ENCODE measurements at regions not wholly inside any gene's neighbourhood (a gene's known extent, or its start where the extent isn't known, plus 50 kb on each side); places are given as distances from the start of the nearest gene placed in this dataset.

- FAIRE-seq (no peak), DNase-seq (ENCODE audit: low read depth) (no peak)
- Histone ChIP-seq H3K79me2 (ENCODE audit: insufficient read depth, low read length) (no peaks in the 10 kb centered on the region), H3K4me2 (ENCODE audit: low read length) (no peak overlapping the region), H3K9me3 (ENCODE audit: insufficient read depth, low read depth, low read length) (no peaks in the 10 kb centered on the region), H3K4me1 (ENCODE audit: insufficient read depth, low read length) (no peaks in the 10 kb centered on the region), H3K9ac (ENCODE audit: low read length) (no peak overlapping the region), H3K27ac (ENCODE audit: low read depth, low read length) (no peak overlapping the region), H4K20me1 (ENCODE audit: insufficient read depth, low read length) (no peaks in the 10 kb centered on the region), H2AFZ (ENCODE audit: low read depth, low read length) (no peak overlapping the region), H3K36me3 (ENCODE audit: insufficient read depth, low read length) (no peaks in the 10 kb centered on the region), H3K27me3 (ENCODE audit: insufficient read depth, low read length) (no peaks in the 10 kb centered on the region), H3K4me3 (ENCODE audit: insufficient read depth, low read depth, low read length) (no peak overlapping the region)
- TF ChIP-seq CTCF (IDR thresholded peaks at IDR 0.05; ENCODE audit: insufficient read depth, low read depth, low read length) (no peak), EZH2 (IDR thresholded peaks at IDR 0.05; ENCODE audit: insufficient read depth, low read length) (no peak)
- H3K9me3 Mint-ChIP-seq (ENCODE audit: unreplicated experiment), result no peaks in the 10 kb centered on the region
- H3K4me3 Mint-ChIP-seq (ENCODE audit: unreplicated experiment), result no peak overlapping the region
- no peaks in the 10 kb centered on the region for H3K4me1 Mint-ChIP-seq (ENCODE audit: low read depth, unreplicated experiment)
- H3K27me3 Mint-ChIP-seq (ENCODE audit: low read depth, unreplicated experiment), result peaks cover 4% of the 10 kb centered on the region
- H3K36me3 Mint-ChIP-seq (ENCODE audit: low read depth, unreplicated experiment), result no peaks in the 10 kb centered on the region
- no peak overlapping the region for H3K27ac Mint-ChIP-seq (ENCODE audit: unreplicated experiment)
These were observed 318.2 kb upstream of the SEMA6D start for GRCh38 chr15:47399100-47399499.

GRCh38 chr15:47400603-47401002, 316.7 kb upstream of the SEMA6D start:
- H3K9me3 Mint-ChIP-seq (ENCODE audit: unreplicated experiment), result no peaks in the 10 kb centered on the region
- Histone ChIP-seq H3K4me3 (ENCODE audit: insufficient read depth, low read depth, low read length) (no peak overlapping the region), H3K4me1 (ENCODE audit: insufficient read depth, low read length) (no peaks in the 10 kb centered on the region), H2AFZ (ENCODE audit: low read depth, low read length) (no peak overlapping the region), H3K79me2 (ENCODE audit: insufficient read depth, low read length) (no peaks in the 10 kb centered on the region), H3K9me3 (ENCODE audit: insufficient read depth, low read depth, low read length) (no peaks in the 10 kb centered on the region), H3K36me3 (ENCODE audit: insufficient read depth, low read length) (no peaks in the 10 kb centered on the region), H3K9ac (ENCODE audit: low read length) (no peak overlapping the region), H3K4me2 (ENCODE audit: low read length) (no peak overlapping the region), H4K20me1 (ENCODE audit: insufficient read depth, low read length) (no peaks in the 10 kb centered on the region), H3K27me3 (ENCODE audit: insufficient read depth, low read length) (no peaks in the 10 kb centered on the region), H3K27ac (ENCODE audit: low read depth, low read length) (no peak overlapping the region)
- TF ChIP-seq EZH2 (IDR thresholded peaks at IDR 0.05; ENCODE audit: insufficient read depth, low read length) (no peak), CTCF (IDR thresholded peaks at IDR 0.05; ENCODE audit: insufficient read depth, low read depth, low read length) (no peak)
- no peak overlapping the region for H3K4me3 Mint-ChIP-seq (ENCODE audit: unreplicated experiment)
- no peaks in the 10 kb centered on the region for H3K36me3 Mint-ChIP-seq (ENCODE audit: low read depth, unreplicated experiment)
- DNase-seq (ENCODE audit: low read depth) (no peak), FAIRE-seq (no peak)
- no peak overlapping the region for H3K27ac Mint-ChIP-seq (ENCODE audit: unreplicated experiment)
- peaks cover 11% of the 10 kb centered on the region for H3K27me3 Mint-ChIP-seq (ENCODE audit: low read depth, unreplicated experiment)
- no peaks in the 10 kb centered on the region for H3K4me1 Mint-ChIP-seq (ENCODE audit: low read depth, unreplicated experiment)

- Mint-ChIP-seq H3K9me3 (ENCODE audit: unreplicated experiment) (no peaks in the 10 kb centered on the region), H3K27ac (ENCODE audit: unreplicated experiment) (no peak overlapping the region), H3K27me3 (ENCODE audit: low read depth, unreplicated experiment) (peaks cover 11% of the 10 kb centered on the region), H3K4me1 (ENCODE audit: low read depth, unreplicated experiment) (no peaks in the 10 kb centered on the region), H3K36me3 (ENCODE audit: low read depth, unreplicated experiment) (no peaks in the 10 kb centered on the region), H3K4me3 (ENCODE audit: unreplicated experiment) (no peak overlapping the region)
- Histone ChIP-seq H3K9ac (ENCODE audit: low read length) (no peak overlapping the region), H3K27me3 (ENCODE audit: insufficient read depth, low read length) (no peaks in the 10 kb centered on the region), H3K27ac (ENCODE audit: low read depth, low read length) (no peak overlapping the region), H2AFZ (ENCODE audit: low read depth, low read length) (no peak overlapping the region), H3K4me3 (ENCODE audit: insufficient read depth, low read depth, low read length) (no peak overlapping the region), H3K36me3 (ENCODE audit: insufficient read depth, low read length) (no peaks in the 10 kb centered on the region), H3K9me3 (ENCODE audit: insufficient read depth, low read depth, low read length) (no peaks in the 10 kb centered on the region), H3K4me1 (ENCODE audit: insufficient read depth, low read length) (no peaks in the 10 kb centered on the region), H4K20me1 (ENCODE audit: insufficient read depth, low read length) (no peaks in the 10 kb centered on the region), H3K4me2 (ENCODE audit: low read length) (no peak overlapping the region), H3K79me2 (ENCODE audit: insufficient read depth, low read length) (no peaks in the 10 kb centered on the region)
- DNase-seq (ENCODE audit: low read depth) (no peak), FAIRE-seq (no peak)
- TF ChIP-seq EZH2 (IDR thresholded peaks at IDR 0.05; ENCODE audit: insufficient read depth, low read length) (no peak), CTCF (IDR thresholded peaks at IDR 0.05; ENCODE audit: insufficient read depth, low read depth, low read length) (no peak)
These were observed 315.9 kb upstream of the SEMA6D start for GRCh38 chr15:47401427-47401826.

Measured in astrocyte (in vitro differentiated cells and primary cell).